Karpas-422 (cell line): ENCODE measurements at regions not wholly inside any gene's neighbourhood (a gene's known extent, or its start where the extent isn't known, plus 50 kb on each side); places are given as distances from the start of the nearest gene placed in this dataset.
"Not testable (repeated sequence)": the region's sequence is repeated elsewhere in the genome, so short reads cannot be mapped to it uniquely, and the experiment has no call there.

ENCODE experiments used
- DNase-seq: peaks from one replicate; pipeline ENCODE4 v3.0.0-alpha.2; 2015
- H2AFZ ChIP-seq: fragments of 200-600 bp; sonication (generic); 2 replicates; pipeline ENCODE4 v1.6.1; 2014; ENCODE audit warnings: antibody characterized with exemption, low read length, mixed read lengths
- H3K27ac ChIP-seq: fragments of 200-600 bp; sonication (generic); 2 replicates; pipeline ENCODE4 v1.5.1; 2014; ENCODE audit warnings: mild to moderate bottlenecking, low read length, moderate library complexity
- H3K27me3 ChIP-seq: fragments of 200-600 bp; sonication (generic); 2 replicates; pipeline ENCODE4 v1.6.1; 2014; ENCODE audit warnings: low read length, mixed read lengths
- H3K36me3 ChIP-seq: fragments of 200-600 bp; sonication (generic); 2 replicates; pipeline ENCODE4 v1.6.1; 2014; ENCODE audit warnings: low read length, mixed read lengths; ENCODE audit not compliant: insufficient read depth
- H3K4me1 ChIP-seq: fragments of 200-600 bp; sonication (generic); 2 replicates; pipeline ENCODE4 v1.6.1; 2014; ENCODE audit warnings: mild to moderate bottlenecking, low read length, mixed read lengths
- H3K4me2 ChIP-seq: fragments of 200-600 bp; sonication (generic); 2 replicates; pipeline ENCODE4 v1.6.1; 2014; ENCODE audit warnings: low read length, low read depth, mild to moderate bottlenecking; ENCODE audit not compliant: poor library complexity, severe bottlenecking
- H3K4me3 ChIP-seq: fragments of 200-600 bp; sonication (generic); 2 replicates; pipeline ENCODE4 v1.5.1; 2014; ENCODE audit warnings: mild to moderate bottlenecking, antibody characterized with exemption, low read length, mixed read lengths
- H3K79me2 ChIP-seq: fragments of 200-600 bp; sonication (generic); 2 replicates; pipeline ENCODE4 v1.6.1; 2014; ENCODE audit warnings: mild to moderate bottlenecking, low read length, mixed read lengths
- H3K9ac ChIP-seq: fragments of 200-600 bp; sonication (generic); 2 replicates; pipeline ENCODE4 v1.6.0; 2014; ENCODE audit warnings: low read length
- H3K9me2 ChIP-seq: fragments of 200-600 bp; sonication (generic), shearing (Covaris generic); replicated peaks from 2 replicates; pipeline ENCODE4 v1.6.0; 2014; ENCODE audit warnings: mild to moderate bottlenecking, low read length, moderate library complexity; ENCODE audit not compliant: insufficient read depth
- H3K9me3 ChIP-seq: fragments of 300-700, 200-600 bp; sonication (generic); 2 replicates; pipeline ENCODE4 v1.6.1; 2014; ENCODE audit warnings: low read length, mixed read lengths
- H4K20me1 ChIP-seq: fragments of 200-600 bp; sonication (generic); 2 replicates; pipeline ENCODE4 v1.6.1; 2014; ENCODE audit warnings: mild to moderate bottlenecking, antibody characterized with exemption, low read length, low read depth; ENCODE audit not compliant: insufficient read depth

- Histone ChIP-seq H3K9me2 (no peaks in the 10 kb centered on the region), H3K4me3 (no peak overlapping the region), H3K27ac (no peak overlapping the region), H3K9me3 (no peaks in the 10 kb centered on the region), H3K9ac (no peak overlapping the region), H3K4me1 (no peaks in the 10 kb centered on the region), H4K20me1 (no peaks in the 10 kb centered on the region), H2AFZ (no peak overlapping the region), H3K36me3 (no peaks in the 10 kb centered on the region), H3K79me2 (no peaks in the 10 kb centered on the region), H3K4me2 (no peak overlapping the region), H3K27me3 (no peaks in the 10 kb centered on the region)
- DNase-seq, result no peak
These were observed 85.0 kb downstream of the EMX2 start for GRCh38 chr10:117627561-117627960.

GRCh38 chr10:117629717-117630116 is 87.2 kb downstream of the EMX2 start:
- not testable (repeated sequence) for H4K20me1 ChIP-seq, H3K4me2 ChIP-seq, H3K9ac ChIP-seq, H2AFZ ChIP-seq, H3K9me3 ChIP-seq, DNase-seq, H3K4me1 ChIP-seq, H3K27me3 ChIP-seq, H3K79me2 ChIP-seq, H3K4me3 ChIP-seq, H3K36me3 ChIP-seq, H3K27ac ChIP-seq, H3K9me2 ChIP-seq

- no peak for DNase-seq
- no peaks in the 10 kb centered on the region for H4K20me1 ChIP-seq
- H3K36me3 ChIP-seq, result no peaks in the 10 kb centered on the region
- no peaks in the 10 kb centered on the region for H3K9me3 ChIP-seq
- H3K27me3 ChIP-seq, result no peaks in the 10 kb centered on the region
- H3K9me2 ChIP-seq, result no peaks in the 10 kb centered on the region
- H3K79me2 ChIP-seq, result no peaks in the 10 kb centered on the region
- H3K9ac ChIP-seq, result no peak overlapping the region
- no peak overlapping the region for H3K4me3 ChIP-seq
- H3K4me2 ChIP-seq, result no peak overlapping the region
- no peak overlapping the region for H2AFZ ChIP-seq
- H3K4me1 ChIP-seq, result no peaks in the 10 kb centered on the region
- H3K27ac ChIP-seq, result no peak overlapping the region
These were observed 89.0 kb downstream of the EMX2 start for GRCh38 chr10:117631276-117632145.

- Histone ChIP-seq H3K9me2 (no peaks in the 10 kb centered on the region), H3K4me2 (no peak overlapping the region), H4K20me1 (no peaks in the 10 kb centered on the region), H2AFZ (no peak overlapping the region), H3K9ac (no peak overlapping the region), H3K9me3 (no peaks in the 10 kb centered on the region), H3K79me2 (no peaks in the 10 kb centered on the region), H3K27ac (no peak overlapping the region), H3K4me1 (no peaks in the 10 kb centered on the region), H3K27me3 (no peaks in the 10 kb centered on the region), H3K36me3 (no peaks in the 10 kb centered on the region), H3K4me3 (no peak overlapping the region)
- no peak for DNase-seq
These were observed 89.9 kb downstream of the EMX2 start for GRCh38 chr10:117632406-117632805.

GRCh38 chr10:117635826-117636225 is 93.3 kb downstream of the EMX2 start:
- Histone ChIP-seq H3K4me1 (no peaks in the 10 kb centered on the region), H3K9me2 (no peaks in the 10 kb centered on the region), H4K20me1 (no peaks in the 10 kb centered on the region), H3K9me3 (no peaks in the 10 kb centered on the region), H3K4me2 (no peak overlapping the region), H3K4me3 (no peak overlapping the region), H3K79me2 (no peaks in the 10 kb centered on the region), H3K9ac (no peak overlapping the region), H2AFZ (no peak overlapping the region), H3K27ac (no peak overlapping the region), H3K36me3 (no peaks in the 10 kb centered on the region), H3K27me3 (no peaks in the 10 kb centered on the region; the same call in 1 of the 2 replicates)
- DNase-seq, result no peak

GRCh38 chr10:117638200-117638599 is 95.7 kb downstream of the EMX2 start:
- Histone ChIP-seq H3K27me3 (no peaks in the 10 kb centered on the region; the same call in 1 of the 2 replicates), H3K27ac (no peak overlapping the region), H3K4me3 (no peak overlapping the region), H3K4me1 (no peaks in the 10 kb centered on the region), H3K9ac (no peak overlapping the region), H4K20me1 (no peaks in the 10 kb centered on the region), H3K9me3 (no peaks in the 10 kb centered on the region), H2AFZ (no peak overlapping the region), H3K79me2 (no peaks in the 10 kb centered on the region), H3K36me3 (no peaks in the 10 kb centered on the region), H3K9me2 (no peaks in the 10 kb centered on the region), H3K4me2 (no peak overlapping the region)
- DNase-seq, result no peak

GRCh38 chr10:117638664-117639200 is 96.2 kb downstream of the EMX2 start:
- Histone ChIP-seq H3K27me3 (no peaks in the 10 kb centered on the region; the same call in 1 of the 2 replicates), H3K9me2 (no peaks in the 10 kb centered on the region), H4K20me1 (no peaks in the 10 kb centered on the region), H3K4me2 (no peak overlapping the region), H3K4me3 (no peak overlapping the region), H3K27ac (no peak overlapping the region), H3K9me3 (no peaks in the 10 kb centered on the region), H2AFZ (no peak overlapping the region), H3K79me2 (no peaks in the 10 kb centered on the region), H3K36me3 (no peaks in the 10 kb centered on the region), H3K9ac (no peak overlapping the region), H3K4me1 (no peaks in the 10 kb centered on the region)
- DNase-seq, result no peak

- H3K27ac ChIP-seq, result no peak overlapping the region
- H3K4me1 ChIP-seq, result no peaks in the 10 kb centered on the region
- H3K4me2 ChIP-seq, result no peak overlapping the region
- H3K9me3 ChIP-seq, result no peaks in the 10 kb centered on the region
- H3K4me3 ChIP-seq, result no peak overlapping the region
- no peaks in the 10 kb centered on the region for H3K9me2 ChIP-seq
- no peaks in the 10 kb centered on the region for H3K79me2 ChIP-seq
- no peak for DNase-seq
- no peak overlapping the region for H3K9ac ChIP-seq
- H4K20me1 ChIP-seq, result no peaks in the 10 kb centered on the region
- no peaks in the 10 kb centered on the region for H3K36me3 ChIP-seq
- H3K27me3 ChIP-seq, result no peaks in the 10 kb centered on the region; the same call in 1 of the 2 replicates
- H2AFZ ChIP-seq, result no peak overlapping the region
These were observed 97.9 kb downstream of the EMX2 start for GRCh38 chr10:117640406-117640805.
